H1 (cell line): ENCODE measurements at regions not wholly inside any gene's neighbourhood (a gene's known extent, or its start where the extent isn't known, plus 50 kb on each side); places are given as distances from the start of the nearest gene placed in this dataset.

Experiments used
- ATF3 ChIP-seq: IDR thresholded peaks from 2 replicates; pipeline ENCODE4 v1.6.1; 2011; ENCODE audit warnings: low read depth, mild to moderate bottlenecking, low read length; ENCODE audit not compliant: insufficient read depth
- CEBPB ChIP-seq: IDR thresholded peaks from 2 replicates; pipeline ENCODE4 v1.6.1; 2012; ENCODE audit warnings: low read depth, low read length
- SUZ12 ChIP-seq: fragments of 200-600 bp; sonication (generic); IDR thresholded peaks from 2 replicates; pipeline ENCODE4 v1.6.1; 2012; ENCODE audit warnings: mild to moderate bottlenecking, inconsistent platforms, low read length, moderate library complexity, mixed read lengths

GRCh38 chr1:244760471-244760870, 75.0 kb upstream of the COX20 start (continued):
- no peak for TF ChIP-seq ATF3
- TF ChIP-seq SUZ12, result no peak
- no peak for TF ChIP-seq CEBPB
- TF ChIP-seq, all 59 proteins: peak for 2
